Glutamatergic neuron (in vitro differentiated cells): ENCODE measurements at regions not wholly inside any gene's neighbourhood (a gene's known extent, or its start where the extent isn't known, plus 50 kb on each side); places are given as distances from the start of the nearest gene placed in this dataset.

Experiments
- DNase-seq: peaks from one replicate; pipeline ENCODE4 v3.0.0; 2022
- H3K27ac Mint-ChIP-seq: one replicate; pipeline ENCODE4 v1.8.0; 2020; ENCODE audit warnings: mild to moderate bottlenecking, mixed read lengths, inconsistent platforms; ENCODE audit not compliant: unreplicated experiment
- H3K27me3 Mint-ChIP-seq: one replicate; pipeline ENCODE4 v1.8.0; 2020; ENCODE audit warnings: mild to moderate bottlenecking, moderate library complexity, mixed read lengths, inconsistent platforms; ENCODE audit not compliant: unreplicated experiment
- H3K36me3 Mint-ChIP-seq: one replicate; pipeline ENCODE4 v1.8.0; 2020; ENCODE audit warnings: mild to moderate bottlenecking, mixed read lengths, inconsistent platforms; ENCODE audit not compliant: unreplicated experiment
- H3K4me1 Mint-ChIP-seq: one replicate; pipeline ENCODE4 v1.8.0; 2020; ENCODE audit warnings: mild to moderate bottlenecking, low read depth, mixed read lengths, inconsistent platforms; ENCODE audit not compliant: unreplicated experiment
- H3K4me3 Mint-ChIP-seq: one replicate; pipeline ENCODE4 v1.8.0; 2020; ENCODE audit warnings: mild to moderate bottlenecking, mixed read lengths, inconsistent platforms; ENCODE audit not compliant: unreplicated experiment
- H3K9me3 Mint-ChIP-seq: one replicate; pipeline ENCODE4 v1.8.0; 2020; ENCODE audit warnings: mild to moderate bottlenecking, moderate library complexity, mixed read lengths, inconsistent platforms; ENCODE audit not compliant: unreplicated experiment
- CTCF ChIP-seq: fragments of 200-600 bp; sonication (generic); IDR thresholded peaks from one replicate; pipeline ENCODE4 v1.5.0; 2021; ENCODE audit not compliant: partially characterized antibody, unreplicated experiment

DNA sequence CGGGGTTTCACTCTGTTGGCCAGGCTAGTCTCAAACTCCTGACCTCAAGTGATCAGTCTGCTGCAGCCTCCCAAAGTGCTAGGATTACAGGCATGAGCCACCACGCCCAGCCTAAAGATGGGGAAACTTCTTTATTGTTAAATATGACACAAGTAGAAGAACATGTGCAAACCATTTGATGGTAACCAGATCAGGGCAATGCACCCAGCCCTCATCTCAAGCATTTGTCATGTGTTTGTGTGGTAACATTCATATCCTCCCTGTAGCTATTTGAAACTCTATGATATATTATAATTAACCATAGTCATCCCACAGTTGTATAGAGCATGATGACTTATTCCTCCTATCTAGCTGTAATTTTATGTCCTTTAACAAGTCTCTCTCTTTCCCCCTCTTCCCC, 119.5 kb upstream of the TMPRSS2 start:
- no peak for DNase-seq
- Mint-ChIP-seq H3K9me3 (peaks cover 7% of the 10 kb centered on the region), H3K27me3 (peaks cover 4% of the 10 kb centered on the region), H3K27ac (no peak overlapping the region), H3K36me3 (peaks cover 16% of the 10 kb centered on the region), H3K4me1 (no peaks in the 10 kb centered on the region), H3K4me3 (no peak overlapping the region)
- no peak for TF ChIP-seq CTCF

DNA sequence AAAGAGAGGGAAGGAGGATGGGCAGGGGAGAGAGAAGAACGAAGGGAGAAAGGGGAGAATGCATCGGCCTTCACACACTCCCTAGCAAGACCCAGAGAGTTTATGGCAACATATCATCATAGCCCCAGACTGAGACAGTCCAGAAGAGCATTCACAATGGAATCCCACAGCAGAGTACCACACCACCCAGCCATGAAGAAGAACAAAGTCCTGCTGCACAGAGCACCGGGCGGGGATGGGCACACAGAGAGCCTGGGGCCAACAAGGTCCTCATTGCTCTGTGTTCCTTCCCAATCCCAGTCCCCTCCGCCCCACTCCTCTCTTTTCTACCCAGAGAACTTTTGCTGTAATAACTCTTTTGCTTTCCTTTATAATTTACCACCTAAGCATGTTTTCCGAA, 118.1 kb upstream of the TMPRSS2 start:
- H3K27ac Mint-ChIP-seq, result no peak overlapping the region
- H3K27me3 Mint-ChIP-seq, result peaks cover 6% of the 10 kb centered on the region
- peaks cover 7% of the 10 kb centered on the region for H3K9me3 Mint-ChIP-seq
- no peak for DNase-seq
- no peaks in the 10 kb centered on the region for H3K4me1 Mint-ChIP-seq
- H3K4me3 Mint-ChIP-seq, result no peak overlapping the region
- H3K36me3 Mint-ChIP-seq, result peaks cover 11% of the 10 kb centered on the region
- no peak for TF ChIP-seq CTCF

- TF ChIP-seq CTCF, result no peak
- Mint-ChIP-seq H3K9me3 (peaks cover 7% of the 10 kb centered on the region), H3K27ac (no peak overlapping the region)
Measured at GRCh38 chr21:41625428-41625827, 117.5 kb upstream of the TMPRSS2 start.

GRCh38 chr21:41624674-41625310, 116.8 kb upstream of the TMPRSS2 start:
- Mint-ChIP-seq H3K9me3 (peaks cover 7% of the 10 kb centered on the region), H3K36me3 (peaks cover 11% of the 10 kb centered on the region), H3K27me3 (peaks cover 6% of the 10 kb centered on the region), H3K4me3 (no peak overlapping the region), H3K4me1 (peaks cover 2% of the 10 kb centered on the region), H3K27ac (no peak overlapping the region)
- TF ChIP-seq CTCF, result no peak
- DNase-seq, result no peak

More at GRCh38 chr21:41625428-41625827, 117.5 kb upstream of the TMPRSS2 start:
- H3K4me1 Mint-ChIP-seq, result peaks cover 2% of the 10 kb centered on the region
- H3K36me3 Mint-ChIP-seq, result peaks cover 11% of the 10 kb centered on the region
- H3K27me3 Mint-ChIP-seq, result peaks cover 6% of the 10 kb centered on the region
- no peak for DNase-seq
- no peak overlapping the region for H3K4me3 Mint-ChIP-seq

GRCh38 chr21:41623945-41624344, 116.0 kb upstream of the TMPRSS2 start:
- H3K27me3 Mint-ChIP-seq, result peaks cover 8% of the 10 kb centered on the region
- no peak overlapping the region for H3K4me3 Mint-ChIP-seq
- no peak for TF ChIP-seq CTCF
- peaks cover 11% of the 10 kb centered on the region for H3K36me3 Mint-ChIP-seq
- no peak overlapping the region for H3K27ac Mint-ChIP-seq
- peaks cover 2% of the 10 kb centered on the region for H3K4me1 Mint-ChIP-seq
- peaks cover 7% of the 10 kb centered on the region for H3K9me3 Mint-ChIP-seq
- DNase-seq, result no peak
